K562 (cell line): ENCODE measurements at regions not wholly inside any gene's neighbourhood (a gene's known extent, or its start where the extent isn't known, plus 50 kb on each side); places are given as distances from the start of the nearest gene placed in this dataset.

Experiments
- ATAC-seq: fragments of 200-7000 bp; cut with Tn5 transposase; 3 replicates; pipeline ENCODE4 v1.9.1; 2020; ENCODE audit warnings: moderate library complexity
- BruUV-seq: library from RNA; stranded (reverse); fragments of 400-500 nt; replicated peaks from 2 replicates; lab custom pipeline; 2021; lab: Mats Ljungman, UMichigan
- CTCF ChIA-PET: fragments of 300-600 bp; formaldehyde crosslinking; extraction: SDS; loops from one replicate; lab custom pipeline; 2021; ENCODE audit warnings: low intra/inter-chr PET ratio; lab: Yijun Ruan, JAX
- POLR2A ChIA-PET: fragments of 300-600, 350-650 bp; sonication (Branson Sonifier 250); formaldehyde crosslinking; extraction: SDS; loops from one replicate; lab custom pipeline; 2021; ENCODE audit warnings: antibody characterized with exemption, inconsistent platforms; lab: Yijun Ruan, JAX
- DNase-seq, 4 experiments: peaks; one replicate each; pipeline versions ENCODE4 v3.0.0 to v3.0.0-alpha.2; 2011 to 2018; ENCODE audit warnings: low spot score in 3 of 4, mixed read lengths in 3 of 4; ENCODE audit errors: extremely low read depth in 1 of 4
- FAIRE-seq: peaks from 2 replicates; lab custom pipeline; 2011; peaks lifted over from hg19 to GRCh38; lab: Jason Lieb, UNC
- H2AFZ ChIP-seq: 2 replicates; pipeline ENCODE4 v1.6.0; 2011; ENCODE audit warnings: low read depth, low read length, control low read depth, inconsistent platforms
- H3K27ac ChIP-seq: fragments of 200-600 bp; 3 replicates; pipeline ENCODE4 v1.8.0; 2011; ENCODE audit warnings: low read depth, mild to moderate bottlenecking, control low read depth, inconsistent platforms, low read length, moderate library complexity, mixed read lengths; ENCODE audit errors: extremely low read depth
- H3K27me3 ChIP-seq, 2 experiments: fragments of 300-600 bp in 1 of 2; 2 replicates in 1 of 2; 3 replicates in 1 of 2; pipeline versions ENCODE4 v1.6.0 to v1.8.0; 2011; ENCODE audit warnings: inconsistent platforms in 2 of 2, low read length in 2 of 2, mild to moderate bottlenecking in 1 of 2, mixed read lengths in 1 of 2, moderate library complexity in 1 of 2; ENCODE audit not compliant: control insufficient read depth in 2 of 2, insufficient read depth in 2 of 2
- H3K36me3 ChIP-seq: fragments of 300-600 bp; 3 replicates; pipeline ENCODE4 v1.8.0; 2011; ENCODE audit warnings: mild to moderate bottlenecking, low read length, inconsistent platforms; ENCODE audit not compliant: control insufficient read depth, insufficient read depth
- H3K4me1 ChIP-seq, 2 experiments: fragments of 200-600 bp in 1 of 2; replicated peaks in 1 of 2; 2 replicates in 1 of 2; 3 replicates in 1 of 2; pipeline versions ENCODE4 v1.5.1 to v1.8.0; 2011; ENCODE audit warnings: inconsistent platforms in 2 of 2, low read length in 2 of 2, mild to moderate bottlenecking in 1 of 2, mixed read lengths in 1 of 2, moderate library complexity in 1 of 2; ENCODE audit not compliant: control insufficient read depth in 2 of 2, insufficient read depth in 2 of 2
- H3K4me2 ChIP-seq: 2 replicates; pipeline ENCODE4 v1.6.1; 2011; ENCODE audit warnings: low read length, control low read depth, inconsistent platforms, mixed read lengths; ENCODE audit not compliant: insufficient read depth
- H3K4me3 ChIP-seq: fragments of 200-600 bp; sonication (generic), shearing (Covaris generic); 2 replicates; pipeline ENCODE4 v1.5.1; 2016; ENCODE audit warnings: control low read depth, inconsistent platforms
- H3K79me2 ChIP-seq: fragments of 200-600 bp; 3 replicates; pipeline ENCODE4 v1.8.0; 2011; ENCODE audit warnings: low read length, inconsistent platforms; ENCODE audit not compliant: control insufficient read depth, insufficient read depth
- H3K9ac ChIP-seq, 2 experiments: 2 replicates each; pipeline versions ENCODE4 v1.6.0 to v1.6.1; 2011; ENCODE audit warnings: low read depth in 2 of 2, low read length in 2 of 2, control low read depth in 1 of 2, inconsistent platforms in 1 of 2, mild to moderate bottlenecking in 1 of 2, mixed read lengths in 1 of 2; ENCODE audit not compliant: insufficient read depth in 1 of 2
- H3K9me1 ChIP-seq: one replicate; pipeline ENCODE4 v1.6.0; 2011; ENCODE audit warnings: inconsistent platforms, mild to moderate bottlenecking, low read length, moderate library complexity; ENCODE audit not compliant: control insufficient read depth, insufficient read depth
- H3K9me3 ChIP-seq: replicated peaks from 2 replicates; pipeline ENCODE4 v1.5.1; 2011; ENCODE audit warnings: low read depth, low read length, inconsistent platforms; ENCODE audit not compliant: control insufficient read depth, insufficient read depth
- H4K20me1 ChIP-seq: replicated peaks from 2 replicates; pipeline ENCODE4 v1.6.1; 2011; ENCODE audit warnings: low read length, inconsistent platforms, mixed read lengths; ENCODE audit not compliant: control insufficient read depth, insufficient read depth
- BRCA1 ChIP-seq, 2 experiments: fragments of 450-650 bp in 1 of 2; sonication (generic) in 1 of 2; formaldehyde crosslinking in 1 of 2; IDR thresholded peaks; 2 replicates each; pipeline versions ENCODE4 v1.5.0 to v1.6.1; 2017 to 2020; ENCODE audit warnings: mild to moderate bottlenecking in 1 of 2, missing genetic modification reagents in 1 of 2
- CBFA2T3 ChIP-seq: fragments of 450-650 bp; IDR thresholded peaks from 2 replicates; pipeline ENCODE4 v1.6.1; 2017
- CREBBP ChIP-seq: IDR thresholded peaks from one replicate; pipeline ENCODE4 v1.6.1; 2012; ENCODE audit warnings: low read depth, mild to moderate bottlenecking, control low read depth, inconsistent platforms, low read length
- ETS1 ChIP-seq: conservative IDR thresholded peaks from 2 replicates; pipeline ENCODE4 v1.6.1; 2011; ENCODE audit warnings: low read depth, mild to moderate bottlenecking, low read length; ENCODE audit not compliant: control insufficient read depth
- RBM39 ChIP-seq: fragments of 200-400 bp; formaldehyde crosslinking; optimal IDR thresholded peaks from 2 replicates; pipeline ENCODE3; 2018; ENCODE audit warnings: low read depth, low read length
- RNF219 ChIP-seq: fragments of 250-450 bp; sonication (Bioruptor Pico); IDR thresholded peaks from 2 replicates; pipeline ENCODE4 v1.5.0; 2022; ENCODE audit warnings: mild to moderate bottlenecking
- SAFB ChIP-seq: fragments of 200-400 bp; formaldehyde crosslinking; IDR thresholded peaks from 2 replicates; pipeline ENCODE4 v1.6.1; 2017; ENCODE audit warnings: low read depth, low read length, borderline replicate concordance
- SAP30 ChIP-seq: fragments of 200-600 bp; sonication (generic); IDR thresholded peaks from 2 replicates; pipeline ENCODE4 v1.6.1; 2012; ENCODE audit warnings: borderline replicate concordance, low read depth, mild to moderate bottlenecking, moderate library complexity, low read length, control low read depth, inconsistent platforms; ENCODE audit not compliant: insufficient read depth, poor library complexity, severe bottlenecking
- SFPQ ChIP-seq: fragments of 200-400 bp; formaldehyde crosslinking; IDR thresholded peaks from 2 replicates; pipeline ENCODE4 v1.6.1; 2017; ENCODE audit warnings: mild to moderate bottlenecking, low read depth, low read length, moderate library complexity
- SMAD4 ChIP-seq: fragments of 250-450 bp; sonication (Bioruptor Pico); conservative IDR thresholded peaks from 2 replicates; pipeline ENCODE4 v1.8.0; 2021; ENCODE audit warnings: inconsistent platforms, mild to moderate bottlenecking, moderate library complexity
- U2AF1 ChIP-seq: fragments of 200-400 bp; formaldehyde crosslinking; optimal IDR thresholded peaks from 2 replicates; pipeline ENCODE3; 2017; ENCODE audit warnings: mild to moderate bottlenecking, low read depth, low read length, moderate library complexity
- XRCC4 ChIP-seq: IDR thresholded peaks from one replicate; pipeline ENCODE4 v1.6.1; 2011; ENCODE audit not compliant: insufficient read depth, insufficient read length; ENCODE audit errors: extremely low read depth
- ZNF354B ChIP-seq: fragments of 250-450 bp; sonication (Bioruptor Pico); IDR thresholded peaks from 2 replicates; pipeline ENCODE4 v1.4.0; 2020
- ZNF695 ChIP-seq: fragments of 450-650 bp; formaldehyde crosslinking; IDR thresholded peaks from 2 replicates; pipeline ENCODE4 v1.4.0; 2020; ENCODE audit warnings: mild to moderate bottlenecking, moderate library complexity
- WGBS: fragments of 100-300 bp; shearing (Covaris generic); methylation state at CpG from one replicate; pipeline ENCODE4 v1.1.6; 2016; ENCODE audit warnings: low coverage, mixed read lengths; ENCODE audit not compliant: insufficient coverage; ENCODE audit errors: missing lambda C conversion rate; 5-methylcytosine and 5-hydroxymethylcytosine counted together
- in situ Hi-C: fragments of 300-500 bp; cut with MboI; formaldehyde crosslinking; loops from 4 replicates; pipeline ENCODE4 v1.15.0; 2018; ENCODE audit warnings: inconsistent platforms, mixed read lengths
- intact Hi-C: fragments of 100-400 bp; cut with micrococcal nuclease; formaldehyde crosslinking; loops from 2 replicates; pipeline ENCODE4 v1.14.2; 2022

- no peak for TF ChIP-seq U2AF1
- TF ChIP-seq RBM39, result no peak
- TF ChIP-seq CREBBP, result no peak
- TF ChIP-seq SAFB, result no peak
- TF ChIP-seq CBFA2T3, result no peak
- no peak for TF ChIP-seq BRCA1 (IDR thresholded peaks at IDR 0.05)
- TF ChIP-seq BRCA1 (CRISPR knock-in tag; IDR thresholded peaks at IDR 0.05), result no peak
- TF ChIP-seq ETS1, result no peak
- TF ChIP-seq XRCC4, result no peak
- no peak for TF ChIP-seq RNF219 (CRISPR knock-in tag)
- TF ChIP-seq SMAD4, result no peak
- no peak for TF ChIP-seq SAP30
- TF ChIP-seq ZNF354B (CRISPR knock-in tag), result no peak
- TF ChIP-seq ZNF695 (CRISPR knock-in tag), result no peak
- no peak for TF ChIP-seq SFPQ
- Histone ChIP-seq H3K4me2 (no peak overlapping the region), H3K9me1 (no peaks in the 10 kb centered on the region), H3K9me3 (no peaks in the 10 kb centered on the region), H3K4me1 (no peaks in the 10 kb centered on the region), H3K4me3 (no peak overlapping the region), H3K9ac (no peak overlapping the region), H4K20me1 (no peaks in the 10 kb centered on the region), H3K36me3 (no peaks in the 10 kb centered on the region), H2AFZ (no peak overlapping the region), H3K27ac (no peak overlapping the region), H3K79me2 (no peaks in the 10 kb centered on the region), H3K27me3 (no peaks in the 10 kb centered on the region; a peak in 1 of 5 replicates)
- no peak for ATAC-seq
- FAIRE-seq, result no peak
- ChIA-PET POLR2A (no interaction called here), CTCF (no interaction called here)
- BruUV-seq, result no TSS peak
- in situ Hi-C loops (loop anchor here (10.0 kb wide), 1 partner anchor 959 kb away; no protein-coding TSS in a partner anchor), intact Hi-C loops (no loop called here)
- WGBS, result 0% methylated on average over 3 of the region's 3 CpGs
- no peak for DNase-seq
These were observed 867.7 kb upstream of the EEF2KMT start for GRCh38 chr16:5965321-5965720.
